Mucosa of descending colon (tissue), 3 donors: ENCODE measurements at regions not wholly inside any gene's neighbourhood (a gene's known extent, or its start where the extent isn't known, plus 50 kb on each side); places are given as distances from the start of the nearest gene placed in this dataset.

Source experiments
- ATAC-seq: fragments of 200-7000 bp; cut with Tn5 transposase; one replicate; pipeline ENCODE4 v1.9.1; 2020; ENCODE audit warnings: mild to moderate bottlenecking, moderate library complexity
- DNase-seq, 3 donors: peaks; one replicate each; pipeline ENCODE4 v3.0.0-alpha.2; 2020
- H3K36me3 ChIP-seq: fragments of 200-600 bp; one replicate; pipeline ENCODE4 v1.8.0; 2021; ENCODE audit warnings: low read depth, mild to moderate bottlenecking
- H3K4me1 ChIP-seq: fragments of 200-600 bp; one replicate; pipeline ENCODE4 v1.8.0; 2021; ENCODE audit warnings: low read depth, mild to moderate bottlenecking
- H3K4me3 ChIP-seq: fragments of 200-600 bp; one replicate; pipeline ENCODE4 v1.8.0; 2021; ENCODE audit warnings: mild to moderate bottlenecking
- H3K9me3 ChIP-seq: fragments of 200-600 bp; one replicate; pipeline ENCODE4 v1.8.0; 2021; ENCODE audit warnings: mild to moderate bottlenecking
- CTCF ChIP-seq: fragments of 200-600 bp; IDR thresholded peaks from one replicate; pipeline ENCODE4 v1.8.0; 2022; ENCODE audit warnings: antibody characterized with exemption, mild to moderate bottlenecking
- intact Hi-C, 2 donors: fragments of 100-400 bp; cut with DNase I in 1 of 2; cut with micrococcal nuclease in 1 of 2; formaldehyde crosslinking; loops; one replicate each; pipeline versions ENCODE4 v1.11.0 to v1.11.1; 2022; cut with DNase I, micrococcal nuclease
- donor health status: DM: no; HTN: no; CAD: no; lungs with moderate emphysema.
- donor health status: DM: no; HTN: no; CAD: no.
- donor health status: DM: no; HTN: yes; CAD: no.

GRCh38 chr3:124221422-124221821, 229.5 kb upstream of the ROPN1 start:
- intact Hi-C loops, result no loop called here
- Histone ChIP-seq H3K4me3 (no peak overlapping the region), H3K4me1 (no peaks in the 10 kb centered on the region), H3K36me3 (no peaks in the 10 kb centered on the region), H3K9me3 (no peaks in the 10 kb centered on the region)
- no peak for TF ChIP-seq CTCF
- ATAC-seq (no peak), DNase-seq (no peak)

GRCh38 chr3:124223853-124224252, 231.9 kb upstream of the ROPN1 start:
- no peak for ATAC-seq
- Histone ChIP-seq H3K4me3 (no peak overlapping the region), H3K9me3 (no peaks in the 10 kb centered on the region), H3K36me3 (no peaks in the 10 kb centered on the region), H3K4me1 (no peaks in the 10 kb centered on the region)
- DNase-seq, result no peak
- TF ChIP-seq CTCF, result no peak
- intact Hi-C loops, result no loop called here

- Histone ChIP-seq H3K4me1 (no peaks in the 10 kb centered on the region), H3K9me3 (no peaks in the 10 kb centered on the region), H3K4me3 (no peak overlapping the region), H3K36me3 (no peaks in the 10 kb centered on the region)
- intact Hi-C loops, result no loop called here
- ATAC-seq (no peak), DNase-seq (no peak)
- TF ChIP-seq CTCF, result no peak
Observed at GRCh38 chr3:124227150-124227630, 235.3 kb upstream of the ROPN1 start.

GRCh38 chr3:124229420-124229819, 237.5 kb upstream of the ROPN1 start:
- Histone ChIP-seq H3K9me3 (no peaks in the 10 kb centered on the region), H3K4me3 (no peak overlapping the region), H3K4me1 (no peaks in the 10 kb centered on the region), H3K36me3 (no peaks in the 10 kb centered on the region)
- DNase-seq (no peak), ATAC-seq (no peak)
- no peak for TF ChIP-seq CTCF
- intact Hi-C loops, result no loop called here

GRCh38 chr3:124229836-124230235, 237.9 kb upstream of the ROPN1 start:
- Histone ChIP-seq H3K4me1 (no peaks in the 10 kb centered on the region), H3K9me3 (no peaks in the 10 kb centered on the region), H3K36me3 (no peaks in the 10 kb centered on the region), H3K4me3 (no peak overlapping the region)
- TF ChIP-seq CTCF, result no peak
- DNase-seq (no peak), ATAC-seq (no peak)
- intact Hi-C loops, result no loop called here

GRCh38 chr3:124230432-124230831, 238.5 kb upstream of the ROPN1 start:
- DNase-seq, result no peak
- no peaks in the 10 kb centered on the region for H3K36me3 ChIP-seq
- no peaks in the 10 kb centered on the region for H3K4me1 ChIP-seq
- intact Hi-C loops, result no loop called here
- ATAC-seq, result no peak
- H3K4me3 ChIP-seq, result no peak overlapping the region
- no peaks in the 10 kb centered on the region for H3K9me3 ChIP-seq
- TF ChIP-seq CTCF, result no peak
